ENCODE measurements at regions not wholly inside any gene's neighbourhood (a gene's known extent, or its start where the extent isn't known, plus 50 kb on each side); places are given as distances from the start of the nearest gene placed in this dataset.
A peak's percentile ranks its signal among the peaks of the same experiment; 100 is the strongest.
"Not testable (repeated sequence)": the region's sequence is repeated elsewhere in the genome, so short reads cannot be mapped to it uniquely, and the experiment has no call there.

DNA sequence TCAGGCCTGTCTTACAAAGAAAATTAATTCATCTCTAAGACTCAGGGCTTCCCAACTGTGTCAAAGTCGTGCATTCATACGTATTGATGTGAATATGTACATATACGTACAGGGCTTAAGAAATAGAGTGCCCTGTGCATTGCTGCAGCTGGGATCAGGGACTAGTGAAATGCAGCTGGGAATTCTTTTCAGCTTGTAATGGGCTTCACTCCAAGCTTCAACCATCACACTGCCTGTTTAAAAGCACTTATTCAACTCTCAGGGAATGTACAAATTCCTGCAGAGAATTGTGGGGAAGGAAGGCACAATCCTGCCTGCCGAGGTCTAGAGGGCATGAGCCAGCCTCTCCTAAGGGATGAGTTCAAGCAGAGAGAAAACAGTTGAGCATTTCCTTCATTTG lies 59.6 kb upstream of the MAN2A1 start:
- no peak for DNase-seq

DNA sequence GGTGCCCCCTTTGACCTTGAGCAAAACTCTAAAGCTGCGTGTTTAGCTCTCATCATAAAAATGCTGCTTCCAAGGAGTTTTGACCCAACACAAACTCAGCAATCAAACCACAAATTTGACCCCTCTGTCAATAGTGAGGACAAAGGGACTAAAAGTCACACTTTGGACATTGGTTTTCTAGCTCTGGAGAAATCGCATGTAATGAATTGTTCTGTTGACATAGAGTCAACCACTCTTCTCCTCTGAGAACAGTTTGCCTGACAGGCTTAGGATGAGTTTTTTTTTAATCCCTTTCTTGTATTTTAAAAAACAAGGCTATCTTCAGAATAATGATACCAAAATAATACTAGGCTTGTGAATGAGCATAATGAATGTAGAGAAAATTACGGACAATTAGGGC lies 61.1 kb upstream of the MAN2A1 start:
- DNase-seq, result no peak

DNA sequence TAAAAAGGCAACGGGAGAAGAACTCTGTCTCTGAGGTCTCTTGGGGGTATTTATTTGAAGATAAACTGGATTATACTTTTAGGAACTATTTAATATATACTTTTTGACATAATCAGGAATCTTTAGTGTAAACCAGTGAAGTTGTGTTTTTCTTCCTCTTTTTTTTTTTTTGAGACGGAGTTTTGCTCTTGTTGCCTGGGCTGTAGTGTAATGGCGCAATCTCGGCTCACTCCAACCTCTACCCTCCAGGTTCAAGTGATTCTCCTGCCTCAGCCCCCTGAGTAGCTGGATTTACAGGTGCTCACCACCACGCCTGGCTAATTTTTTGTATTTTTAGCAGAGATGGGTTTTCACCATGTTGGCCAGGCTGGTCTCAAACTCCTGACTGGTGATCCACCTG lies 68.5 kb upstream of the MAN2A1 start:
- DNase-seq, result not testable (repeated sequence)

DNA sequence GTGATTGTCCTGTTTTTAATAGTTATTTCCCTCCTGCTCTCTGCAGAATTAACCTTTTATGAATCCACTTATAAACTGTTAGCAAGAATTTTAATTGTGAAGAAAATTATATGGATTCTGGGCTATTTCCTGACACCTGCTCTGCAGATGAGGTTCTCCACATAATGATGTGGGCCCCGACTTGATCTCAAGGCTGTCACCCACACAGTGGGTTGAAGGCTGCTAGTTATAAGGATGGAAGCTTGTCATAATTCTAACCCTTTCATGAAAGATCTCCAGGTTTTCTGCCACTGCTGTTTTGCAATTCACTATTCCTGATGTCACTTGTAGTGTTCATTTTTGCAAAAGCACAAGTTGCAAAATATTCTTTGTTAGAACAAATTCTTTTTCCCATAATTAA lies 69.1 kb upstream of the MAN2A1 start:
- no peak for DNase-seq

- DNase-seq, result no peak
Observed at GRCh38 chr5:109619606-109620005, 70.1 kb upstream of the MAN2A1 start.

GRCh38 chr5:109619021-109619460 lies 70.7 kb upstream of the MAN2A1 start:
- DNase-seq, result no peak

DNA sequence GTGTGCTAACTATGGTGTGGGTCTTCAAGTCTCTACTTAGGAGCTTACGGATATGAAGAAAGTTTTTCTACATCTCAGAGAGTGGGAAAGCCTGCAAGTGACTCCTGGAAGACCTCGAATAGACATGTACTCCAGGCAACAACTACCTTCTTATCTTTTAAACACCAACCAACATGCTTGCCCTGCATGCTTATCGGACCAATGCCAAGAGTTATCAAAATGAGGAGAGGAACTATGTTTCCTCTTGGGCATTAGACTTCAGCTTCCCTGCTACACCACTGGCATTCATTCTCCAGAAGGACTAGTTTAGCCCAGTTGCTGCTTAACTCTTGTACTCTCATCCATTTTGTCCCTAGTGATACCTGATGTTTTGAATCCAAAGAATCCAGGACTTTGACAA lies 74.7 kb upstream of the MAN2A1 start:
- no peak for DNase-seq

DNA sequence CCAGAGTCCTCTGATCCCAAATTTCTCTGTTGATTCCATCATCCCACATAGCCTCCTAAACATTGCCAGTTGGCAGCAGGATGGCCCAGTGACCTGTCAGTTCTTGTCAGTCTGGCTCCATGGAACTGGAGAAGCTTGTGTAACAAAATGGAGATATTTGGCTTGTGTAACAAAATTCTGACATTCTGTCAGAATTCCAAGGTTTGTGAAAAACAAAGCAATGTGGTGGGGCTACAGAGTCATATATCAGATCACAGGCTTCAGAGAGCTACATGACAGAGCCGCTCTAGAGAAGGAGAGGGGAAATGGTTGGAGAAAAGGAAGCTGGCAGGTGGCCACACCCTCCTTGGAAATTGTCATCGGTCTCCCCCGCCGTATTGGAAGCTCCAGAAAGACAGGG lies 75.4 kb upstream of the MAN2A1 start:
- peak; percentile 3 for DNase-seq

DNA sequence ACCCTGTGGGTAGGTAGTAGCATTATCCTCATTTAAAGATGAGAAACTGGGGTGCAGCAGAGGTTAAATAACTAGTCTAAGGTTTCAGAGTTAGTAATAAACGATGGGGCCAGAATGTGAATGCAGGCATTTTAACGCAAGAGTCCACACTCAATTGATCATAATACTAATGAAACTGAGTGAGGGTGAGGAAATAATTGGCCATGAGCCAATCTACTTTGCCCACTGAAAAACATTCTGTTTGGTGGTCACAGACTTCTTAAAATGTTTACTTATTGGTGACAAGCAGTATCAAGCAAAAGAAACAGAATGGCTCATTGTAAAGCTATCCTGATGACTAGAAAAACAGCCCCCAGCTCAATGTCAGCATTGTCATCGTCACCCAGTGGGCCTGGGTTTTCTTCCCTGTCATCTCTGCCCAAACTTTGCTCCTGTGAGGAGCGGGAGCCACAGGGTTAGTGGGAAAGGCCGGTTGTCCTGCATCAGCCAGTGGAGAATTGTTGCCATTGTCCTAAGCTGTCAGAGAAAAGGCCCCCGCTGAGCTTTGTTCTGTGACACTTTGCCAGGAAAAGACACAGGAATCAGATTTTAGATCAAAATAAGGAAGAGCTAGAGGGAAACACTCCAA lies 77.3 kb upstream of the MAN2A1 start:
- DNase-seq, result no peak

GRCh38 chr5:109611505-109611904 lies 78.2 kb upstream of the MAN2A1 start:
- peak; percentile 9 for DNase-seq

GRCh38 chr5:109611061-109611460 lies 78.7 kb upstream of the MAN2A1 start:
- DNase-seq, result no peak

DNA sequence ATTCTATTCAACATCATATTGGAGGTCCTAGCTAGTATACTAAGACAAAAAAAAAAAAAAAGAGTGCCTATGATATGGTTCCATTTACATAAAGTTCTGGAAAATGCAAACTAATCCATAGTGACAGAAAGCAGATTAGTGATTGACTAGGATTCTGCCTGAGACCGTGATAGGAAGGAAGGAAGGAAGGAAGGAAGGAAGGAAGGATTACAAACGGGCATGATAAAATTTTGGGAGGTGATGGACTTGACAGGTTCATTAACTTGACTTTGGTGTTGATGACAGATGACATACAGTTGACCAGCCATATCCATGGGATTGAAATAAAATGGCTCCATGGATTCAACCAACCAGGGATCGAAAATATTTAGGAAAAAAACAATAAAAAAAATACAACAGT lies 79.1 kb upstream of the MAN2A1 start:
- DNase-seq, result no peak

GRCh38 chr5:109605207-109605730 lies 84.5 kb upstream of the MAN2A1 start:
- DNase-seq, result no peak

DNA sequence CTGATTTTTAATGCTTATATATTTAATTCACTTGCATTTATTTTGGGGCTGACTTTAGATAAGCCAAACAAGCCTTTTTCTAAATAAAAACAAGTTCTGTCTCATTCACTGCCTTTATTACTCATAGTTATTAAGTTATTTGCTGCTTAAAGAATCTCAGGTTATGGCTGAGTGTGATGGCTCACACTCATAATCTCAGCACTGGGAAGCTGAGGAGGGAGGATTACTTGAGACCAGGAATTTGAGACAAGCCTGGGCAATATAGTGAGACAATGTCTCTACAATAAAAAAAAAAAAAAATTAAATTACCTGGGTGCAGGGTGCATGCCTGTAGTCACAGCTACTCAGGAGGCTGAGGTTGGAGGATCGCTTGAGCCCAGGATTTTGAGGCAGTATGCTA lies 85.0 kb upstream of the MAN2A1 start:
- no peak for DNase-seq

DNA sequence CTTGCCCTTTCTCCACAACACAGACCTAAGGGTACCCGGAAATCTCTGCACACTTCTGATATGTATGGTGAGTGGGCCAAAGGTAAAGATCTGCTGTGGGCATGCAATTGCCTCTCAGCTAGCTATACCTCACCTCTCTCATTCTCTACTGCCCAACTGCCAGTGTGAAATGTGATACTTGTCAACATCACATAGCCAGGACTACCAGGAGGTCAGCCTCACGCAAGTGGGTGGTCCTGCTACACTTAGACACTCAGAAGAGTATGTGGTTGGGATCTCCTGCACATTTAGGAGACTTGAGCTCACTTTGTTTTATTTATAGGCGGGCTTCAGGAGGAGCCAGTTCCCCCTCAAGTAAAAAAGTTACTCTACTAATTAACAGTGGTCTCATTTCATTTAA lies 88.0 kb upstream of the MAN2A1 start:
- no peak for DNase-seq

DNA sequence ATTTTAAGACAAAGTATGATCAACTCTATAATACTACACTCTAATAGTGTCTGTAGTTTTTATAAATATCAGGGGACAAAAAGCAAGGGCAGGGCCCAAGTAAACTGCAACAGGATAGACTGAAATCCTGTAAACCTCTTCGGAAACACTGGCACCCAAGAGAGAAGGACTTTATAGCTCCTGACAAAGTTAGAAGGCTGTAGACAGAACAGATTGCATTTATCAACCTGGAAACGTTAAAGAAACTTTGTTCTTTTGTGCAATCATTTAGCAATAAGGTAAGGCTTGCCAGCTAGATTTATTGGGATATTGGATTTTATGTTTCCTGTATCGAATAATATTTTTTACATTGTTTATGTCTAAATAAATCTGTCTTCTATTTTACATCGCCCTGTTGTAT lies 91.8 kb upstream of the MAN2A1 start:
- no peak for DNase-seq

- no peak for DNase-seq
Observed at GRCh38 chr5:109594217-109594616, 95.5 kb upstream of the MAN2A1 start.

DNA sequence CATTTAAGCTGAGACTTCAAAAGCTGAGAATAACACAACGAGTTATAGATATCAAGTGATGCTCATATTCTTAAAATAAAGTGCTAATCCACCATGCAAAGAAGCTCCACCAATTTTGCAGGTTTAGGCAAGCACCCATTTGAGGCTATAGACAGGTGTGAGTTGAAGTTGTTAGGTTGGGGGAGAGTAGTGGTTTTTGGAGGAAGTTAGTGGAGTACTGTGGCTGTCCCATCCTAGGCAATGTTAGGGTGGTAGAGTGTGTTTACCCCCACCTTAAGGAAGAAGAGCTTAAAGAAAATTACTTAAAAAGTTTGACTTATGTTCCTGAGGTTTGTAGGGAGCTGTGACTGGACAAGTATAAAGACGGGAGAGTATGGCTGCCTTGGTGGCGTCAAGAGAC lies 98.9 kb upstream of the MAN2A1 start:
- DNase-seq, result no peak

GRCh38 chr5:109589986-109590385 lies 99.7 kb upstream of the MAN2A1 start:
- peak; percentile 5 for DNase-seq

DNA sequence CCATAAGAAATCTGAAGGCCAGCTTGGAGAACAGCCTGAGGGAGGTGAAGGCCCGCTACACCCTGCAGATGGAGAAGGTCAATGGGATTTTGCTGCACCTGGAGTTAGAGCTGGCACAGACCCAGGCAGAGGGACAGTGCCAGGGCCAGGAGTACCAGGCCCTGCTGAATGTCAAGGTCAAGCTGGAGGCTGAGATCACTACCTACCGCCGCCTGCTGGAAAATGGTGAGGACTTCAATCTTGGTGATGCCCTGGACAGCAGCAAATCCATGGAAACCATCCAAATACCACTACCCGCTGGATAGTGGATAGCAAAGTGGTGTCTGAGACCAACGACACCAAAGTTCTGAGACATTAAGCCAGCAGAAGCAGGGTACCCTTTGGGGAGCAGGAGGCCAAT lies 100.5 kb upstream of the MAN2A1 start:
- no peak for DNase-seq

DNA sequence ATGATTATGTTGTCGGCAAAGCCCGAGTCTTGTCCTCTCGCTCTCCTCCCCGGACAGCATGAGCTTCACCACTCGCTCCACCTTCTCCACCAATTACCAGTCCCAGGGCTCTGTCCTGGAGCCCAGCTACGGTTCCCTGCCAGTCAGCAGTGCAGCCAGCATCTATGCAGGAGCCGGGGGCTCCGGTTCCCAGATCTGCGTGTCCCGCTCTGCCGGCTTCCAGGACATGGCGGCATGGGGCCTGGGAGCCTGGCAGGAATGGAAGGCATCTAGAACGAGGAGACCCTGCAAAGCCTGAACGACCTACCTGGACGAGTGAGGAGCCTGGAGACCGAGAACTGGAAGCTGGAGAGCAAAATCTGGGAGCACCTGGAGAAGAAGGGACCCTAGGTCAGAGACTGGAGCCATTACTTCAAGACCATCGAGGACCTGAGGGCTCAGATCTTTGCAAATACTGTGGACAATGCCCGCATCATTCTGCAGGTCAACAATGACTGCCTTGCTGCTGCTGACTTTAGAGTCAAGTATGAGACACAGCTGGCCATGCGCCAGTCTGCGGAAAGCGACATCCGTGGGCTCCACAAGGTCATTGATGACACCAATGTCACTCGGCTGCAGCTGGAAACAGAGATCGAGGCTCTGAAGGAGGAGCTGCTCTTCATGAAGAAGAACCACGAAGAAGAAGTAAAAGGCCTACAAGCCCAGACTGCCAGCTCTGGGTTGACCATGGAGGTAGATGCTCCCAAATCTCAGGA lies 101.3 kb upstream of the MAN2A1 start:
- DNase-seq, result no peak

GRCh38 chr5:109584986-109585599 lies 104.6 kb upstream of the MAN2A1 start:
- no peak for DNase-seq

DNA sequence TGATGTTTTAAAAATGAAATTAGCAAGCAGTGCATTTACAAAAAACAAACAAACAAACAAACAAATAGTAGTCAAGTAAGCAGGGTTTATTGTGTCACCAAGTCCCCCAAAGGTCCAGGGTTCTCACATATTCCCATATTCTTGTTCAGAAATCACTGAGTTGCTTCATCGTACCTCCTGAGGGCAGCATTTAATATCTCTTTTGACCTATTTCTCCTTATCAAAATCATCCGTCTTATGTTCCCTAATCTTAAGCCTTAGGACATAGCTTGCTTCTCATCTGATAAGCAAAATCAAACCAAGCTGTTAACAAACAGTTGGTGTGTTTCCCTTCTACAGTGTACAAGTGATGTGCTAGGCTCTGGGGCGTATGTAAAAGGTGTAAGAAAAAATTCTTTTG lies 109.5 kb upstream of the MAN2A1 start:
- DNase-seq, result no peak

- DNase-seq, result no peak
Observed at GRCh38 chr5:109575506-109575905, 114.2 kb upstream of the MAN2A1 start.
